ENCODE measurements at regions not wholly inside any gene's neighbourhood (a gene's known extent, or its start where the extent isn't known, plus 50 kb on each side); places are given as distances from the start of the nearest gene placed in this dataset.

GRCh38 chr7:42489299-42489698, 252.3 kb upstream of the GLI3 start:
- DNase-seq = no peak

- DNase-seq = no peak
Measured at GRCh38 chr7:42485301-42485766, 248.3 kb upstream of the GLI3 start.

GRCh38 chr7:42483886-42484285, 246.9 kb upstream of the GLI3 start:
- no peak for DNase-seq

- peak; percentile 62 for DNase-seq
Measured at GRCh38 chr7:42479816-42480633, 243.0 kb upstream of the GLI3 start.

GRCh38 chr7:42479452-42479815, 242.4 kb upstream of the GLI3 start:
- no peak for DNase-seq

- DNase-seq = no peak
Measured at GRCh38 chr7:42478717-42479116, 241.7 kb upstream of the GLI3 start.

- DNase-seq = no peak
Measured at GRCh38 chr7:42476255-42476654, 239.2 kb upstream of the GLI3 start.

GRCh38 chr7:42475082-42475481, 238.1 kb upstream of the GLI3 start:
- DNase-seq = no peak

GRCh38 chr7:42473099-42473498, 236.1 kb upstream of the GLI3 start:
- DNase-seq = no peak

- DNase-seq = no peak
Measured at GRCh38 chr7:42471573-42472174, 234.7 kb upstream of the GLI3 start.

- no peak for DNase-seq
Measured at GRCh38 chr7:42469341-42469740, 232.3 kb upstream of the GLI3 start.

- no peak for DNase-seq
Measured at GRCh38 chr7:42468471-42468870, 231.5 kb upstream of the GLI3 start.

GRCh38 chr7:42461537-42461936, 224.5 kb upstream of the GLI3 start:
- no peak for DNase-seq

GRCh38 chr7:42460933-42461332, 223.9 kb upstream of the GLI3 start:
- no peak for DNase-seq

- no peak for DNase-seq
Measured at GRCh38 chr7:42460148-42460547, 223.1 kb upstream of the GLI3 start.

GRCh38 chr7:42457663-42458062, 220.7 kb upstream of the GLI3 start:
- DNase-seq = no peak

GRCh38 chr7:42456756-42457276, 219.8 kb upstream of the GLI3 start:
- no peak for DNase-seq

- DNase-seq = no peak
Measured at GRCh38 chr7:42456267-42456666, 219.3 kb upstream of the GLI3 start.

- DNase-seq = peak; percentile 59
Measured at GRCh38 chr7:42453931-42454361, 216.9 kb upstream of the GLI3 start.

GRCh38 chr7:42452356-42452755, 215.3 kb upstream of the GLI3 start:
- DNase-seq = no peak

- no peak for DNase-seq
Measured at GRCh38 chr7:42449431-42449830, 212.4 kb upstream of the GLI3 start.

- DNase-seq = no peak
Measured at GRCh38 chr7:42448901-42449300, 211.9 kb upstream of the GLI3 start.

GRCh38 chr7:42445691-42446090, 208.7 kb upstream of the GLI3 start:
- no peak for DNase-seq

GRCh38 chr7:42440951-42441350, 203.9 kb upstream of the GLI3 start:
- no peak for DNase-seq
